Adrenal gland (tissue), 9 donors: ENCODE measurements at regions not wholly inside any gene's neighbourhood (a gene's known extent, or its start where the extent isn't known, plus 50 kb on each side); places are given as distances from the start of the nearest gene placed in this dataset.

Experiments used
- DNase-seq, 7 donors: peaks; one replicate each; pipeline ENCODE4 v3.0.0-alpha.2; 2019 to 2020
- H3K27ac ChIP-seq, 5 donors: fragments of 200-600 bp; sonication (generic) in 4 of 5; 1 replicate in 3 of 5; 2 replicates in 2 of 5; pipeline versions ENCODE4 v1.5.1 to v1.8.0; 2016 to 2020; ENCODE audit warnings: mild to moderate bottlenecking in 1 of 5
- H3K27me3 ChIP-seq: fragments of 200-600 bp; 2 replicates; pipeline ENCODE4 v1.8.0; 2021
- H3K36me3 ChIP-seq, 2 donors: fragments of 200-600 bp; replicated peaks in 1 of 2; 1 replicate in 1 of 2; 2 replicates in 1 of 2; pipeline versions ENCODE4 v1.5.1 to v1.8.0; 2018 to 2022
- H3K4me1 ChIP-seq, 2 donors: fragments of 200-600 bp; replicated peaks in 1 of 2; 1 replicate in 1 of 2; 2 replicates in 1 of 2; pipeline versions ENCODE4 v1.5.1 to v1.8.0; 2018 to 2021
- H3K4me3 ChIP-seq, 4 donors: fragments of 200-600 bp; sonication (generic) in 3 of 4; one replicate each; pipeline ENCODE4 v1.5.1; 2016 to 2018
- H3K9me3 ChIP-seq, 3 donors: fragments of 200-600 bp; sonication (generic) in 1 of 3; replicated peaks in 1 of 3; 1 replicate in 2 of 3; 2 replicates in 1 of 3; pipeline versions ENCODE4 v1.5.1 to v1.8.0; 2016 to 2021
- POLR2A ChIP-seq, 2 donors: fragments of 450-650 bp; IDR thresholded peaks; one replicate each; pipeline ENCODE4 v1.6.1; 2017; ENCODE audit warnings: antibody characterized with exemption in 2 of 2, mild to moderate bottlenecking in 2 of 2, moderate library complexity in 1 of 2
- WGBS, 4 donors: extraction: QIAGEN DNeasy Blood & Tissue Kit in 2 of 4; methylation state at CpG; one replicate each; pipeline versions ENCODE4 v1.1.5 to v1.1.7; 2013 to 2017; 5-methylcytosine and 5-hydroxymethylcytosine counted together
- intact Hi-C, 2 donors: fragments of 100-400 bp; cut with DNase I; formaldehyde crosslinking; loops; one replicate each; pipeline versions ENCODE4 v1.14.1 to v1.15.0; 2022 to 2023
- TF ChIP-seq, protein P1 (sequence below), 6 experiments: fragments of 450-650 bp in 4 of 6; fragments of 200-600 bp in 2 of 6; sonication (generic) in 1 of 6; IDR thresholded peaks; 1 replicate in 5 of 6; 2 replicates in 1 of 6; pipeline versions ENCODE4 v1.5.1 to v1.8.0; 2016 to 2021; ENCODE audit warnings: antibody characterized with exemption in 6 of 6, mild to moderate bottlenecking in 2 of 6, moderate library complexity in 1 of 6
- donor health status: healthy with polysubstance abuse.
- donor health status: Bipolar disorder and iron deficiency.
- donor health status: DM: yes; HTN: yes; CAD: no.
- donor health status: DM: no; HTN: no; CAD: no.
- donor health status: DM: no; HTN: no; CAD: no.

DNA sequence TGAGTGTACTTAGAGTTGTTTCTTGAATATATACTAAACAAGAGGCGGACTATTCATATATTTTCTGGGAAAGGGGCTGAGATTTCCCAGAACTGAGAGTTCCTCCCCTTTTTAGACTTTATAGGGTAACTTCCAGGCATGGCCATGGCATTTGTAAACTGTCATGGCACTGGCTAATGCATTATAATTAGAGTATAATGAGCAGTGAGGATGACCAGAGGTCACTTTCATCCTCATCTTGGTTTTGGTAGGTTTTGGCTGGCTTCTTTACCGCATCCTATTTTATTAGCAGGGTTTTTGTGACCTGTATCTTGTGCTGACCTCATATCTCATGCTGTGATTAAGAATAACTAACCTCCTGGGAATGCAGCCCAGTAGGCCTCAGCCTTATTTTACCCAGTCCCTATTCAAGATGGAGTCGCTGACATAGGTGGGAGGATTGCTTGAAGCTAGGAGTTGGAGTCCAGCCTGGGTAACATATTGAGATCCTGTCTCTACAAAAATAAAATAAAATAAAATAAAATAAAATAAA is 91.4 kb downstream of the MOBP start:
- 92 to 96% (median 94%) methylated on average over 3 of the region's 3 CpGs for WGBS, 4 donors
- Histone ChIP-seq H3K9me3 (no peaks in the 10 kb centered on the region), H3K36me3 (no peaks in the 10 kb centered on the region), H3K4me1 (no peaks in the 10 kb centered on the region), H3K27me3 (no peaks in the 10 kb centered on the region), H3K27ac (no peak overlapping the region), H3K4me3 (no peak overlapping the region)
- intact Hi-C loops = no loop called here
- TF ChIP-seq, protein P1, sequence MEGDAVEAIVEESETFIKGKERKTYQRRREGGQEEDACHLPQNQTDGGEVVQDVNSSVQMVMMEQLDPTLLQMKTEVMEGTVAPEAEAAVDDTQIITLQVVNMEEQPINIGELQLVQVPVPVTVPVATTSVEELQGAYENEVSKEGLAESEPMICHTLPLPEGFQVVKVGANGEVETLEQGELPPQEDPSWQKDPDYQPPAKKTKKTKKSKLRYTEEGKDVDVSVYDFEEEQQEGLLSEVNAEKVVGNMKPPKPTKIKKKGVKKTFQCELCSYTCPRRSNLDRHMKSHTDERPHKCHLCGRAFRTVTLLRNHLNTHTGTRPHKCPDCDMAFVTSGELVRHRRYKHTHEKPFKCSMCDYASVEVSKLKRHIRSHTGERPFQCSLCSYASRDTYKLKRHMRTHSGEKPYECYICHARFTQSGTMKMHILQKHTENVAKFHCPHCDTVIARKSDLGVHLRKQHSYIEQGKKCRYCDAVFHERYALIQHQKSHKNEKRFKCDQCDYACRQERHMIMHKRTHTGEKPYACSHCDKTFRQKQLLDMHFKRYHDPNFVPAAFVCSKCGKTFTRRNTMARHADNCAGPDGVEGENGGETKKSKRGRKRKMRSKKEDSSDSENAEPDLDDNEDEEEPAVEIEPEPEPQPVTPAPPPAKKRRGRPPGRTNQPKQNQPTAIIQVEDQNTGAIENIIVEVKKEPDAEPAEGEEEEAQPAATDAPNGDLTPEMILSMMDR (IDR thresholded peaks at IDR 0.05) = no peak
- no peak for TF ChIP-seq POLR2A (IDR thresholded peaks at IDR 0.05)
- no peak for DNase-seq

GRCh38 chr3:39559543-39559942 is 92.1 kb downstream of the MOBP start:
- no peak for DNase-seq
- intact Hi-C loops = no loop called here
- H3K4me3 ChIP-seq = no peak overlapping the region
- no peaks in the 10 kb centered on the region for H3K9me3 ChIP-seq
- TF ChIP-seq, protein P1 (IDR thresholded peaks at IDR 0.05) = no peak
- TF ChIP-seq POLR2A (IDR thresholded peaks at IDR 0.05) = no peak
- H3K27me3 ChIP-seq = no peaks in the 10 kb centered on the region
- H3K4me1 ChIP-seq = no peaks in the 10 kb centered on the region
- no peak overlapping the region for H3K27ac ChIP-seq
- no peaks in the 10 kb centered on the region for H3K36me3 ChIP-seq

- no peak overlapping the region for H3K4me3 ChIP-seq
- no peak for TF ChIP-seq POLR2A (IDR thresholded peaks at IDR 0.05)
- TF ChIP-seq, protein P1 (IDR thresholded peaks at IDR 0.05) = no peak
- no peak for DNase-seq
- no peak overlapping the region for H3K27ac ChIP-seq
- H3K4me1 ChIP-seq = no peaks in the 10 kb centered on the region
- H3K9me3 ChIP-seq = no peaks in the 10 kb centered on the region
- no peaks in the 10 kb centered on the region for H3K36me3 ChIP-seq
- no peaks in the 10 kb centered on the region for H3K27me3 ChIP-seq
- intact Hi-C loops = no loop called here
Observed at GRCh38 chr3:39568508-39568907, 101.0 kb downstream of the MOBP start.

- Histone ChIP-seq H3K4me3 (no peak overlapping the region), H3K4me1 (no peaks in the 10 kb centered on the region), H3K36me3 (no peaks in the 10 kb centered on the region), H3K27me3 (no peaks in the 10 kb centered on the region), H3K9me3 (no peaks in the 10 kb centered on the region), H3K27ac (no peak overlapping the region)
- TF ChIP-seq, protein P1 (IDR thresholded peaks at IDR 0.05) = no peak
- TF ChIP-seq POLR2A (IDR thresholded peaks at IDR 0.05) = no peak
- WGBS, 4 donors = 90 to 100% (median 95%) methylated on average over 2 of the region's 2 CpGs
- intact Hi-C loops = no loop called here
- DNase-seq = no peak
Observed at GRCh38 chr3:39569095-39569494, 101.6 kb downstream of the MOBP start.
